H9 (cell line): ENCODE measurements at regions not wholly inside any gene's neighbourhood (a gene's known extent, or its start where the extent isn't known, plus 50 kb on each side); places are given as distances from the start of the nearest gene placed in this dataset.

Experiments used
- DNase-seq: peaks from one replicate; pipeline ENCODE4 v3.0.0-alpha.2; 2017
- H2AFZ ChIP-seq: one replicate; pipeline ENCODE4 v1.6.1; 2013; ENCODE audit warnings: mild to moderate bottlenecking, low read length, control low read depth, moderate library complexity
- H2AK5ac ChIP-seq: 2 replicates; pipeline ENCODE4 v1.6.1; 2013; ENCODE audit warnings: low read length, control low read depth, mixed read lengths; ENCODE audit not compliant: insufficient read length
- H2BK120ac ChIP-seq: one replicate; pipeline ENCODE4 v1.6.1; 2013; ENCODE audit warnings: low read depth, mild to moderate bottlenecking, low read length, control low read depth, inconsistent platforms; ENCODE audit not compliant: poor library complexity, severe bottlenecking
- H2BK12ac ChIP-seq: 2 replicates; pipeline ENCODE4 v1.6.1; 2013; ENCODE audit warnings: low read length, control low read depth, mixed read lengths, low read depth; ENCODE audit not compliant: insufficient read length
- H2BK15ac ChIP-seq: 2 replicates; pipeline ENCODE4 v1.6.1; 2013; ENCODE audit warnings: low read depth, low read length, control low read depth
- H2BK20ac ChIP-seq: one replicate; pipeline ENCODE4 v1.6.1; 2013; ENCODE audit warnings: low read depth, mild to moderate bottlenecking, low read length, control low read depth, inconsistent platforms; ENCODE audit not compliant: poor library complexity, severe bottlenecking
- H2BK5ac ChIP-seq: 2 replicates; pipeline ENCODE4 v1.6.1; 2013; ENCODE audit warnings: low read length, control low read depth, mixed read lengths; ENCODE audit not compliant: insufficient read length
- H3K14ac ChIP-seq: 2 replicates; pipeline ENCODE4 v1.6.1; 2013; ENCODE audit warnings: low read length, control low read depth; ENCODE audit not compliant: insufficient read depth
- H3K18ac ChIP-seq: 2 replicates; pipeline ENCODE4 v1.6.1; 2013; ENCODE audit warnings: low read depth, mild to moderate bottlenecking, mixed read lengths, low read length, control low read depth; ENCODE audit not compliant: insufficient read length
- H3K23ac ChIP-seq: 2 replicates; pipeline ENCODE4 v1.6.1; 2013; ENCODE audit warnings: low read length, control low read depth, mixed read lengths, low read depth; ENCODE audit not compliant: insufficient read length
- H3K23me2 ChIP-seq: 2 replicates; pipeline ENCODE4 v1.6.1; 2013; ENCODE audit warnings: low read depth, mild to moderate bottlenecking, mixed read lengths, low read length, control low read depth; ENCODE audit not compliant: insufficient read length, poor library complexity, severe bottlenecking
- H3K27ac ChIP-seq: 2 replicates; pipeline ENCODE4 v1.5.1; 2013; ENCODE audit warnings: low read length, control low read depth, mixed read lengths, low read depth; ENCODE audit not compliant: insufficient read length
- H3K27me3 ChIP-seq: 2 replicates; pipeline ENCODE4 v1.6.1; 2013; ENCODE audit warnings: low read length, control low read depth, inconsistent platforms; ENCODE audit not compliant: insufficient read depth
- H3K4ac ChIP-seq: 2 replicates; pipeline ENCODE4 v1.6.1; 2013; ENCODE audit warnings: low read depth, mild to moderate bottlenecking, control low read depth, inconsistent platforms, low read length, moderate library complexity
- H3K4me1 ChIP-seq: 2 replicates; pipeline ENCODE4 v1.6.1; 2013; ENCODE audit warnings: low read length, control low read depth, inconsistent platforms; ENCODE audit not compliant: insufficient read depth
- H3K4me2 ChIP-seq: 2 replicates; pipeline ENCODE4 v1.6.1; 2013; ENCODE audit warnings: low read length, control low read depth, mixed read lengths; ENCODE audit not compliant: insufficient read length, insufficient read depth
- H3K56ac ChIP-seq: 2 replicates; pipeline ENCODE4 v1.6.1; 2013; ENCODE audit warnings: low read depth, mild to moderate bottlenecking, mixed read lengths, low read length, control low read depth; ENCODE audit not compliant: insufficient read length
- H3K79me1 ChIP-seq: 2 replicates; pipeline ENCODE4 v1.6.1; 2013; ENCODE audit warnings: low read depth, mild to moderate bottlenecking, moderate library complexity, low read length, control low read depth, inconsistent platforms; ENCODE audit not compliant: insufficient read depth, poor library complexity, severe bottlenecking
- H3K79me2 ChIP-seq: 2 replicates; pipeline ENCODE4 v1.6.1; 2013; ENCODE audit warnings: low read length, control low read depth, inconsistent platforms; ENCODE audit not compliant: insufficient read depth
- H3K9ac ChIP-seq: 2 replicates; pipeline ENCODE4 v1.6.1; 2013; ENCODE audit warnings: low read length, control low read depth, mixed read lengths; ENCODE audit not compliant: insufficient read length; ENCODE audit errors: extremely low read depth
- H3K9me3 ChIP-seq: one replicate; pipeline ENCODE4 v1.6.1; 2013; ENCODE audit warnings: low read depth, low read length, inconsistent platforms; ENCODE audit not compliant: control insufficient read depth
- H3T11ph ChIP-seq: one replicate; pipeline ENCODE4 v1.6.1; 2013; ENCODE audit warnings: mild to moderate bottlenecking, low read length, control low read depth, inconsistent platforms
- H4K20me1 ChIP-seq: one replicate; pipeline ENCODE4 v1.6.1; 2013; ENCODE audit not compliant: control insufficient read depth, insufficient read length, insufficient read depth
- H4K5ac ChIP-seq: 2 replicates; pipeline ENCODE4 v1.6.1; 2013; ENCODE audit warnings: low read depth, mild to moderate bottlenecking, mixed read lengths, low read length, control low read depth; ENCODE audit not compliant: insufficient read length
- H4K8ac ChIP-seq: replicated peaks from 2 replicates; pipeline ENCODE4 v1.6.1; 2013; ENCODE audit warnings: low read length, control low read depth, mixed read lengths, low read depth; ENCODE audit not compliant: insufficient read length
- H4K91ac ChIP-seq: 2 replicates; pipeline ENCODE4 v1.6.1; 2013; ENCODE audit warnings: low read depth, mild to moderate bottlenecking, moderate library complexity, mixed read lengths, low read length, control low read depth; ENCODE audit not compliant: insufficient read length
- H3K27ac Mint-ChIP-seq, 3 experiments: 2 replicates in 2 of 3; 3 replicates in 1 of 3; pipeline ENCODE4 v1.8.0; 2020 to 2021; ENCODE audit warnings: mixed read lengths in 3 of 3, mild to moderate bottlenecking in 1 of 3, moderate library complexity in 1 of 3
- H3K27me3 Mint-ChIP-seq: 2 replicates; pipeline ENCODE4 v1.8.0; 2021; ENCODE audit warnings: low read depth, mild to moderate bottlenecking, moderate library complexity, mixed read lengths
- H3K36me3 Mint-ChIP-seq, 3 experiments: 2 replicates in 2 of 3; 3 replicates in 1 of 3; pipeline ENCODE4 v1.8.0; 2020 to 2021; ENCODE audit warnings: low read depth in 3 of 3, mixed read lengths in 3 of 3; ENCODE audit not compliant: insufficient read depth in 1 of 3
- H3K4me1 Mint-ChIP-seq, 2 experiments: 2 replicates each; pipeline ENCODE4 v1.8.0; 2020; ENCODE audit warnings: mixed read lengths in 2 of 2
- H3K4me3 Mint-ChIP-seq, 2 experiments: 2 replicates in 1 of 2; 3 replicates in 1 of 2; pipeline ENCODE4 v1.8.0; 2020 to 2021; ENCODE audit warnings: mild to moderate bottlenecking in 2 of 2, mixed read lengths in 2 of 2, moderate library complexity in 1 of 2
- H3K9me3 Mint-ChIP-seq, 2 experiments: 2 replicates in 1 of 2; 3 replicates in 1 of 2; pipeline ENCODE4 v1.8.0; 2020; ENCODE audit warnings: mild to moderate bottlenecking in 2 of 2, mixed read lengths in 2 of 2, moderate library complexity in 1 of 2
- WGBS: extraction: QIAGEN DNeasy Blood & Tissue Kit; methylation state at CpG from one replicate; pipeline ENCODE4 v1.1.7; 2013; ENCODE audit warnings: missing lambda C conversion rate, low lambda C conversion rate, mixed read lengths; ENCODE audit not compliant: insufficient read length; ENCODE audit errors: extremely low coverage; 5-methylcytosine and 5-hydroxymethylcytosine counted together
- TF ChIP-seq, protein P1 (sequence below): fragments of 200-600 bp; sonication (generic); conservative IDR thresholded peaks from 3 replicates; pipeline ENCODE4 v1.8.0; 2021; ENCODE audit warnings: antibody characterized with exemption, mild to moderate bottlenecking

- no CpG with 5 or more reads among the region's 3 CpGs for WGBS
- no peaks in the 10 kb centered on the region for H3K27me3 ChIP-seq
- H3K4me1 Mint-ChIP-seq, result peaks cover 6 to 7% of the 10 kb centered on the region in 2 experiments
- no peaks in the 10 kb centered on the region for H3K4me1 ChIP-seq
- no peak overlapping the region for H4K91ac ChIP-seq
- no peak overlapping the region for H3K23ac ChIP-seq
- peaks cover 0 to 21% (median 4%) of the 10 kb centered on the region in 3 experiments; a peak in 6 of 7 replicates for H3K36me3 Mint-ChIP-seq
- TF ChIP-seq, protein P1, sequence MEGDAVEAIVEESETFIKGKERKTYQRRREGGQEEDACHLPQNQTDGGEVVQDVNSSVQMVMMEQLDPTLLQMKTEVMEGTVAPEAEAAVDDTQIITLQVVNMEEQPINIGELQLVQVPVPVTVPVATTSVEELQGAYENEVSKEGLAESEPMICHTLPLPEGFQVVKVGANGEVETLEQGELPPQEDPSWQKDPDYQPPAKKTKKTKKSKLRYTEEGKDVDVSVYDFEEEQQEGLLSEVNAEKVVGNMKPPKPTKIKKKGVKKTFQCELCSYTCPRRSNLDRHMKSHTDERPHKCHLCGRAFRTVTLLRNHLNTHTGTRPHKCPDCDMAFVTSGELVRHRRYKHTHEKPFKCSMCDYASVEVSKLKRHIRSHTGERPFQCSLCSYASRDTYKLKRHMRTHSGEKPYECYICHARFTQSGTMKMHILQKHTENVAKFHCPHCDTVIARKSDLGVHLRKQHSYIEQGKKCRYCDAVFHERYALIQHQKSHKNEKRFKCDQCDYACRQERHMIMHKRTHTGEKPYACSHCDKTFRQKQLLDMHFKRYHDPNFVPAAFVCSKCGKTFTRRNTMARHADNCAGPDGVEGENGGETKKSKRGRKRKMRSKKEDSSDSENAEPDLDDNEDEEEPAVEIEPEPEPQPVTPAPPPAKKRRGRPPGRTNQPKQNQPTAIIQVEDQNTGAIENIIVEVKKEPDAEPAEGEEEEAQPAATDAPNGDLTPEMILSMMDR, result no peak
- H3K27me3 Mint-ChIP-seq, result no peaks in the 10 kb centered on the region; the same call in 1 of the 2 replicates
- H3K56ac ChIP-seq, result no peak overlapping the region
- no peak overlapping the region for H3K4ac ChIP-seq
- H3K9me3 Mint-ChIP-seq, result peaks cover 10 to 12% of the 10 kb centered on the region in 2 experiments; a peak in 4 of 5 replicates
- H4K8ac ChIP-seq, result no peak overlapping the region
- no peaks in the 10 kb centered on the region for H3K9me3 ChIP-seq
- no peak overlapping the region for H3K18ac ChIP-seq
- H3T11ph ChIP-seq, result no peak overlapping the region
- no peak overlapping the region for H2BK15ac ChIP-seq
- H3K27ac ChIP-seq, result no peak overlapping the region
- no peak overlapping the region for H2BK20ac ChIP-seq
- no peak overlapping the region for H2AK5ac ChIP-seq
- no peak overlapping the region for H3K14ac ChIP-seq
- no peak overlapping the region for H4K5ac ChIP-seq
- H3K4me2 ChIP-seq, result no peak overlapping the region
- H3K4me3 Mint-ChIP-seq, result no peak overlapping the region
- no peaks in the 10 kb centered on the region for H3K23me2 ChIP-seq
- H4K20me1 ChIP-seq, result no peaks in the 10 kb centered on the region
- no peak overlapping the region for H2BK5ac ChIP-seq
- no peak overlapping the region for H3K9ac ChIP-seq
- no peak overlapping the region for H2BK12ac ChIP-seq
- H3K79me2 ChIP-seq, result no peaks in the 10 kb centered on the region
- no peaks in the 10 kb centered on the region for H3K79me1 ChIP-seq
- H2BK120ac ChIP-seq, result no peak overlapping the region
- H2AFZ ChIP-seq, result no peak overlapping the region
- H3K27ac Mint-ChIP-seq, result no peak overlapping the region
- no peak for DNase-seq
These were observed 340.4 kb downstream of the SLC6A15 start for GRCh38 chr12:84572196-84572595.
